GM18502 (cell line): ENCODE measurements at regions not wholly inside any gene's neighbourhood (a gene's known extent, or its start where the extent isn't known, plus 50 kb on each side); places are given as distances from the start of the nearest gene placed in this dataset.
A peak's percentile ranks its signal among the peaks of the same experiment; 100 is the strongest.
"Not testable (repeated sequence)": the region's sequence is repeated elsewhere in the genome, so short reads cannot be mapped to it uniquely, and the experiment has no call there.

ENCODE experiments used
- ATAC-seq: cut with Tn5 transposase; IDR thresholded peaks from one replicate; pipeline ENCODE4 v1.9.1; 2021; ENCODE audit warnings: mild to moderate bottlenecking; ENCODE audit not compliant: unreplicated experiment, poor library complexity

DNA sequence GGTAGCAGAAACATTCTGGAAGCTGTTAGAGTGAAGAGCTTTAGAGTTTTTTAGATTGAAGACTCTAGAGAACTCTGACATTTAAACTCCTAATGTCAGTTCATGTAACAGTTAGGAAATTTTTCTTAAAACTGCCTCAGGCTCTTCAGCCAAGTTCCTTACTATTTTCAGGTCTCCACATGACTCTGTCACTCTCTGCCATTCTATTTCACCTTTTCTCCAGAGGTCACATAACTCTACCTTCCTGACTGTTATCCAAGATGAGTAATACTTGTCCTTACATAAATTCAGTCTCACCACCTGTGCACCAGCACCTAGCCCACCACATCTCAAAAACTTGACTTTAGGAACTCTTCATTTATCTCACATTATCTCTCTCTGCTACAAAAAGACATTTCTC is 347.1 kb upstream of the CA10 start:
- no peak for ATAC-seq

GRCh38 chr17:52504081-52504480 is 345.6 kb upstream of the CA10 start:
- no peak for ATAC-seq

GRCh38 chr17:52495646-52496045 is 337.1 kb upstream of the CA10 start:
- ATAC-seq: no peak

- no peak for ATAC-seq
Measured at GRCh38 chr17:52482271-52482670, 323.8 kb upstream of the CA10 start.

DNA sequence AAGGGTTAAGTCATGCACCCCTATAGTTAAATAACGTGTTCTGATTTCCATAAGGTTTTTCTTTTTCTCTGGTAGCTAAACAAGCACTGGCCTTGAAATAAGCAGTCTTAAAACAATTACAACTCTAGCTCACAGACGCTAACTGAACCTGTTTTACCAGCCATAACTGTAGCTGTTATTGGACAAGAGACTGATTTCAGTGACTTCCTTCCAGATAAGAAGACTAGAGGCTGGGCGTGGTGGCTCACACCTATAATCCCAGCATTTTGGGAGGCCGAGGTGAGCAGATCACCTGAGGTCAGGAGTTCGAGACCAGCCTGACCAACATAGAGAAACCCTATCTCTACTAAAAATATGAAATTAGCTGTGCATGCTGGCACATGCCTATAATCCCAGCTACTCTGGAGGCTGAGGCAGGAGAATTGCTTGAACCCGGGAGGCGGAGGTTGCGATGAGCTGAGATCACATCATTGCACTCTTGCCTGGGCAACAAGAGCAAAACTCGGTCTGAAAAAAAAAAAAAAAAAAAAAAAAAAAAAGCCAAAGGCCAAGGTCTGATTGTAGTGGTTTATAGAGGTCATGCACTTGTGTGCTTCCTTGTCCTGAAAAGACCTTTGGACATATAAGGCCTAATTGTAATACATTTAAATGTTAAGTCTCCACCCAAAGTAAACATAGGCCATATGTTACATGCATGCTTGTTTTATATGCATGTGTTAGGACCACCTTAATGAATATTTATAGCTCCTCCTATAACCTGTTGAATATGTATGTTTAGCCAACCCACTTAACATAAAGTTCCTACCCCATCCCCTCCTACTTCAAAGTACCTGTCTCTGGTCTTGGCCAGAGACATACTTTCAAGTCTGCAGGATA is 319.5 kb upstream of the CA10 start:
- ATAC-seq: no peak

GRCh38 chr17:52476638-52477313 is 318.3 kb upstream of the CA10 start:
- ATAC-seq: no peak

- ATAC-seq: no peak
Measured at GRCh38 chr17:52470553-52470952, 312.0 kb upstream of the CA10 start.

DNA sequence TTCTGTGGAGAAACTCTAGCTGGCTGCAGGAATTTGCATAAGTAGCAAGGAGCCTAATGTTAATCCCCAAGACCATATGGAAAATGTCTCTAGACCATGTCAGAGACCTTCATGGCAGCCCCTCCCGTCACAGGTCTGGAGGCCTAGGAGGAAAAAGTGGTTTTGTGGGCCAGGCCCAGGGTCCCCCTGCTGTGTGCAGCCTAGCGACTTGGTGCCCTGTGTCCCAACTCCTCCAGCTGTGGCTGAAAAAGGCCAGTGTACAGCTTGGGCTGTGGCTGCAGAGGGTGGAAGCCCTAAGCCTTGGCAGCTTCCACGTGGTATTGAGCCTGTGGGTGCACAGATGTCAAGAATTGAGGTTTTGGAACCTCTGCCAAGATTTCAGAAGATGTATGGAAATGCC is 306.9 kb upstream of the CA10 start:
- no peak for ATAC-seq

- no peak for ATAC-seq
Measured at GRCh38 chr17:52451294-52451861, 292.9 kb upstream of the CA10 start.

GRCh38 chr17:52442350-52442749 is 283.8 kb upstream of the CA10 start:
- no peak for ATAC-seq

- no peak for ATAC-seq
Measured at GRCh38 chr17:52420555-52421078, 262.1 kb upstream of the CA10 start.

- no peak for ATAC-seq
Measured at GRCh38 chr17:52419229-52419641, 260.7 kb upstream of the CA10 start.

DNA sequence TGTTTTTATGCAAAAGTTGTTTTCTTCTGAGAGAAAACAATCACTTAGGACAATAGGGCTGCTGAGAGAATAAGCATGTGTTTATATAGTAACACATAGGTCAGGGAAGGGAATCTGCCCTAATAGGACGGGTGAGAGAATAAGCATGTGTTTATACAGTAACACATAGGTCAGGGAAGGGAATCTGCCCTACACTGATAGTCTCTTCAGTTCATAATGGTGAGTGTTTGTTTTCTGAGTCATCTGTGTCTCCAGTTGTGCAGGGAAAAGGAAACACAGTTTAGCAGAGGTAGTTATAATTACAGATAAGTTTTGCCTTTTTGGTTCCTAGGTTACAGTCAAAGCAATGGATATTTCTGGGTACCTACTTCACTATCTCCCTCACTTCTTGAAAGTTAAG is 252.3 kb upstream of the CA10 start:
- ATAC-seq: no peak

DNA sequence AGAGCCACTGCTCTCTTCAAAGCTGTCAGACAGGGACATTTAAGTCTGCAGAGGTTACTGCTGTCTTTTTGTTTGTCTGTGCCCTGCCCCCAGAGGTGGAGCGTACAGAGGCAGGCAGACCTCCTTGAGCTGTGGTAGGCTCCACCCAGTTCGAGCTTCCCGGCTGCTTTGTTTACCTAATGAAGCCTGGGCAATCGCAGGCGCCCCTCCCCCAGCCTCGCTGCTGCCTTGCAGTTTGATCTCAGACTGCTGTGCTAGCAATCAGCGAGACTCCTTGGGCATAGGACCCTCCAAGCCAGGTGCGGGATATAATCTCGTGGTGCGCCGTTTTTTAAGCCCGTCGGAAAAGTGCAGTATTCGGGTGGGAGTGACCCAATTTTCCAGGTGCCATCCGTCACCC is 250.7 kb upstream of the CA10 start:
- ATAC-seq: not testable (repeated sequence)

- no peak for ATAC-seq
Measured at GRCh38 chr17:52395308-52395707, 236.8 kb upstream of the CA10 start.

GRCh38 chr17:52390422-52390821 is 231.9 kb upstream of the CA10 start:
- ATAC-seq: no peak

DNA sequence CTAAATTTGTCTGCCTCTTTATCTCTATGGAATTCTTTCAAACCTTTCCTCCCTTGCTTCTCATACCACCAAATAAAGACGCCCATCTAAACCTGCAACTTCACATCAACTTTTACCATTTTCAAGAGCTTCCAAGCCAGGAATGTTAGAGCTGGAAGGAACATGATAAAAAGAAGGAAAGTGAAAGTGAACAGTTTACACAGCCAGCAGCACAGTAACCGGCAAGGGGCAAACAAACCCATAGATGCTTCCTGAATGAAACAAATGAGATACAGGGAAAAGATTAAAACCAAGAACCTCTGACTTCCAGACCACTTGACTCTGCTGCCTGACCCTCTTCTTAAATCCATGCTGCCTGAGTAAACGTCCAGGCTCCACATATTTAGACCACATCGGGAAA is 231.1 kb upstream of the CA10 start:
- ATAC-seq: no peak

- ATAC-seq: no peak
Measured at GRCh38 chr17:52388941-52389340, 230.4 kb upstream of the CA10 start.

- ATAC-seq: no peak
Measured at GRCh38 chr17:52384695-52385094, 226.2 kb upstream of the CA10 start.

DNA sequence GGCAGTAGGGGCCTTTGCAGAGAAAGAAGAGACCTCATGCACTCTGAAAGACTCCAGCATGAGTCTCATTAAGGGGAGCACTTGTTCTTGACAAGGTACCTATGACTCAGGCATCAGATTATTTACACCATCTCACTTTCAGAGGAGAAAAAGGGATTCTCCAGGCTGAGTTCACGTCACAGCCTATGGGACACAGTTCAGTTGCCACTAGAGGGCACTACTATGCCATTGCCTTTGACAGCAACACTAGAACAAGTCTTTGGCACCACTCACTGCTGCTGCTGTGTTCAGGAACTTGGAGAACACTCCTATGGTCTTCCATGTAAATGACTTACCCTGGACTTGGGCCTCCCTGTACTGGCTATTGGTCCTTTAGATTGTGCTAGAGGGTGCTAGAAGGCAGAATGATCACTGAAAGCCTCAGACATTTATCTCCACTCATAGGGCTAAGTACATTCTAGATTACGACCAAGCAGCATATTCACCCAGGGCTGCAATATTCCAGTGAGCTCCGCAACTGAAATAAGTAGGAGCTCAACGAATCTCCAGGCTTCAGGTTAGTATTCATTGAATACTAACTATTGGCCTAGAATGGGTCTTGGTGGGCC is 225.1 kb upstream of the CA10 start:
- peak; percentile 73 for ATAC-seq

DNA sequence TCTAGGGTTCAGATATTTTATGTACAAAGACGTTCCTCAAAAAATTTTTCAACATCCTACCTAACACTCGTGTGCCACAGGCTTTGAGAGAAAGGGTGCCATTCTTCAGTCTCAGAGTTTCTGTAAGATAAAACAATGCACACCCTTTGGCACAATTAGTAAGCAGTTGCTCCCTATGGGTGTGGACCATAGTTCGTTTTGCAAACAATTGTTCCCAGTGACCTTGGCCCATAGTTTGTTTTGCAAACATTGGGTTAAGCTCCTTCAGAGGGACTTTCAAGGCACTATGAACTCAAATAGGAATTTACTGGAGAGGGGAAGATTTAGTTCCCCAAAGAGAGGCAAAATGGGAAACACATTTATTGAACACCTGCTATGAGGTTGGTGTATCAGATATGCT is 220.3 kb upstream of the CA10 start:
- no peak for ATAC-seq
